GM23338 (cell line): ENCODE measurements at regions not wholly inside any gene's neighbourhood (a gene's known extent, or its start where the extent isn't known, plus 50 kb on each side); places are given as distances from the start of the nearest gene placed in this dataset.

Experiments used
- CREB1 ChIP-seq: fragments of 250-450 bp; sonication (Bioruptor Pico); IDR thresholded peaks from 2 replicates; pipeline ENCODE4 v1.5.0; 2020; ENCODE audit warnings: low read depth, mild to moderate bottlenecking, moderate library complexity
- CTCF ChIP-seq, 2 experiments: fragments of 200-600 bp in 1 of 2; sonication (generic) in 1 of 2; conservative IDR thresholded peaks; 2 replicates each; pipeline versions ENCODE4 v1.5.1 to v1.6.1; 2016 to 2017; ENCODE audit warnings: antibody characterized with exemption in 2 of 2, low read depth in 2 of 2, mild to moderate bottlenecking in 2 of 2, moderate library complexity in 1 of 2
- EZH2 ChIP-seq: fragments of 200-600 bp; sonication (generic); IDR thresholded peaks from one replicate; pipeline ENCODE4 v1.8.0; 2017; ENCODE audit warnings: antibody characterized with exemption, mild to moderate bottlenecking, low read depth; ENCODE audit not compliant: unreplicated experiment
- EZH2phosphoT487 ChIP-seq: fragments of 200-600 bp; sonication (generic); IDR thresholded peaks from one replicate; pipeline ENCODE4 v1.8.1; 2018; ENCODE audit warnings: antibody characterized with exemption; ENCODE audit not compliant: unreplicated experiment
- POLR2AphosphoS5 ChIP-seq: IDR thresholded peaks from 2 replicates; pipeline ENCODE4 v1.6.1; 2016; ENCODE audit warnings: antibody characterized with exemption, low read depth
- REST ChIP-seq: IDR thresholded peaks from one replicate; pipeline ENCODE4 v1.6.1; 2018; ENCODE audit warnings: antibody characterized with exemption; ENCODE audit not compliant: unreplicated experiment
- ZNF331 ChIP-seq: fragments of 250-450 bp; sonication (Bioruptor Pico); IDR thresholded peaks from 2 replicates; pipeline ENCODE4 v1.5.0; 2020; ENCODE audit warnings: low read depth, mild to moderate bottlenecking, moderate library complexity

- no peak for TF ChIP-seq EZH2phosphoT487
- no peak for TF ChIP-seq CTCF (conservative IDR thresholded peaks at IDR 0.05; ENCODE audit: low read depth in 2 of 2)
- TF ChIP-seq EZH2 = no peak
- TF ChIP-seq CREB1 = no peak
- TF ChIP-seq ZNF331 (CRISPR knock-in tag) = no peak
- no peak for TF ChIP-seq REST
- TF ChIP-seq POLR2AphosphoS5 = no peak
These were observed 152.6 kb downstream of the PTPRU start for GRCh38 chr1:29388884-29389283.
